Neural crest cell (in vitro differentiated cells): ENCODE measurements at regions not wholly inside any gene's neighbourhood (a gene's known extent, or its start where the extent isn't known, plus 50 kb on each side); places are given as distances from the start of the nearest gene placed in this dataset.

Experiments
- DNase-seq: peaks from one replicate; pipeline ENCODE4 v3.0.0; 2021; ENCODE audit warnings: low read depth, mixed read lengths, low spot score
- H3K27ac Mint-ChIP-seq: one replicate; pipeline ENCODE4 v1.8.0; 2021; ENCODE audit warnings: mild to moderate bottlenecking, mixed read lengths; ENCODE audit not compliant: unreplicated experiment
- H3K27me3 Mint-ChIP-seq: 2 replicates; pipeline ENCODE4 v1.8.0; 2021; ENCODE audit warnings: low read depth, mild to moderate bottlenecking, mixed read lengths
- H3K36me3 Mint-ChIP-seq: 2 replicates; pipeline ENCODE4 v1.8.0; 2021; ENCODE audit warnings: low read depth, mild to moderate bottlenecking, mixed read lengths
- H3K4me1 Mint-ChIP-seq: 2 replicates; pipeline ENCODE4 v1.8.0; 2021; ENCODE audit warnings: mixed read lengths
- H3K4me3 Mint-ChIP-seq: one replicate; pipeline ENCODE4 v1.8.0; 2021; ENCODE audit warnings: mild to moderate bottlenecking, mixed read lengths
- H3K9me3 Mint-ChIP-seq: 2 replicates; pipeline ENCODE4 v1.8.0; 2021; ENCODE audit warnings: mixed read lengths
- CTCF ChIP-seq: fragments of 200-600 bp; sonication (generic); conservative IDR thresholded peaks from 2 replicates; pipeline ENCODE4 v1.5.0; 2021; ENCODE audit warnings: antibody characterized with exemption, mild to moderate bottlenecking

GRCh38 chr10:61605221-61605620 lies 57.5 kb upstream of the CABCOCO1 start:
- no peak for TF ChIP-seq CTCF
- no peaks in the 10 kb centered on the region for H3K36me3 Mint-ChIP-seq
- H3K9me3 Mint-ChIP-seq: peaks cover 3% of the 10 kb centered on the region

GRCh38 chr10:61600399-61600798 lies 62.3 kb upstream of the CABCOCO1 start:
- peaks cover 3% of the 10 kb centered on the region for H3K9me3 Mint-ChIP-seq
- no peaks in the 10 kb centered on the region for H3K36me3 Mint-ChIP-seq
- DNase-seq: no peak

More at GRCh38 chr10:61605221-61605620, 57.5 kb upstream of the CABCOCO1 start:
- Mint-ChIP-seq H3K27me3 (no peaks in the 10 kb centered on the region), H3K4me1 (no peaks in the 10 kb centered on the region), H3K4me3 (no peak overlapping the region), H3K27ac (no peak overlapping the region)
- no peak for DNase-seq

GRCh38 chr10:61594430-61594829 lies 68.3 kb upstream of the CABCOCO1 start:
- no peaks in the 10 kb centered on the region for H3K9me3 Mint-ChIP-seq
- peaks cover 3% of the 10 kb centered on the region for H3K4me1 Mint-ChIP-seq
- H3K36me3 Mint-ChIP-seq: no peaks in the 10 kb centered on the region
- TF ChIP-seq CTCF: no peak
- no peak overlapping the region for H3K4me3 Mint-ChIP-seq
- no peaks in the 10 kb centered on the region for H3K27me3 Mint-ChIP-seq
- no peak overlapping the region for H3K27ac Mint-ChIP-seq
- no peak for DNase-seq

More at GRCh38 chr10:61600399-61600798, 62.3 kb upstream of the CABCOCO1 start:
- no peak for TF ChIP-seq CTCF
- Mint-ChIP-seq H3K4me1 (no peaks in the 10 kb centered on the region), H3K27me3 (no peaks in the 10 kb centered on the region), H3K27ac (no peak overlapping the region), H3K4me3 (no peak overlapping the region)

GRCh38 chr10:61592581-61592980 lies 70.1 kb upstream of the CABCOCO1 start:
- peaks cover 9% of the 10 kb centered on the region for H3K4me1 Mint-ChIP-seq
- no peak overlapping the region for H3K4me3 Mint-ChIP-seq
- no peak overlapping the region for H3K27ac Mint-ChIP-seq
- H3K36me3 Mint-ChIP-seq: no peaks in the 10 kb centered on the region
- TF ChIP-seq CTCF: peak; percentile 37
- no peaks in the 10 kb centered on the region for H3K9me3 Mint-ChIP-seq
- H3K27me3 Mint-ChIP-seq: no peaks in the 10 kb centered on the region
- no peak for DNase-seq

- TF ChIP-seq CTCF: no peak
- H3K4me3 Mint-ChIP-seq: no peak overlapping the region
- H3K27ac Mint-ChIP-seq: peak overlapping the region; percentile 39
- no peak for DNase-seq
- peaks cover 4% of the 10 kb centered on the region for H3K9me3 Mint-ChIP-seq
- no peaks in the 10 kb centered on the region for H3K27me3 Mint-ChIP-seq
- peaks cover 12% of the 10 kb centered on the region for H3K4me1 Mint-ChIP-seq
- no peaks in the 10 kb centered on the region for H3K36me3 Mint-ChIP-seq
These were observed 73.0 kb upstream of the CABCOCO1 start for GRCh38 chr10:61589547-61590243.
